Fibroblast of lung (primary cell): ENCODE measurements at regions not wholly inside any gene's neighbourhood (a gene's known extent, or its start where the extent isn't known, plus 50 kb on each side); places are given as distances from the start of the nearest gene placed in this dataset.

Experiments used
- DNase-seq, 2 donors: peaks; one replicate each; pipeline versions ENCODE4 v3.0.0 to v3.0.0-alpha.2; 2010; ENCODE audit warnings: low read depth in 2 of 2
- H2AFZ ChIP-seq: 2 replicates; pipeline ENCODE4 v1.5.1; 2012; ENCODE audit warnings: low read length, control low read depth, inconsistent platforms
- H3K27ac ChIP-seq: 2 replicates; pipeline ENCODE4 v1.5.1; 2011; ENCODE audit warnings: low read length, control low read depth; ENCODE audit not compliant: insufficient read depth
- H3K27me3 ChIP-seq: 2 replicates; pipeline ENCODE4 v1.5.1; 2011; ENCODE audit warnings: mild to moderate bottlenecking, low read length; ENCODE audit not compliant: control insufficient read depth, insufficient read depth
- H3K36me3 ChIP-seq: 2 replicates; pipeline ENCODE4 v1.5.1; 2011; ENCODE audit warnings: low read length; ENCODE audit not compliant: control insufficient read depth, insufficient read depth
- H3K4me1 ChIP-seq: 2 replicates; pipeline ENCODE4 v1.5.1; 2011; ENCODE audit warnings: low read length; ENCODE audit not compliant: control insufficient read depth, insufficient read depth; ENCODE audit errors: extremely low read depth
- H3K4me2 ChIP-seq: 2 replicates; pipeline ENCODE4 v1.5.1; 2011; ENCODE audit warnings: low read length, control low read depth; ENCODE audit not compliant: insufficient read depth; ENCODE audit errors: extremely low read depth
- H3K4me3 ChIP-seq, 4 experiments: fragments of 200-600 bp in 1 of 4; sonication (generic) in 1 of 4; replicated peaks in 1 of 4; 2 replicates each; pipeline ENCODE4 v1.5.1; 2011 to 2016; ENCODE audit warnings: low read length in 4 of 4, low read depth in 3 of 4, mild to moderate bottlenecking in 3 of 4, control low read depth in 2 of 4, inconsistent platforms in 1 of 4, mixed read lengths in 1 of 4; ENCODE audit not compliant: insufficient read depth in 1 of 4; ENCODE audit errors: control extremely low read depth in 1 of 4
- H3K79me2 ChIP-seq: 2 replicates; pipeline ENCODE4 v1.5.1; 2012; ENCODE audit warnings: mild to moderate bottlenecking, low read length, inconsistent platforms; ENCODE audit not compliant: control insufficient read depth, insufficient read depth
- H3K9ac ChIP-seq: 2 replicates; pipeline ENCODE4 v1.5.1; 2011; ENCODE audit warnings: mild to moderate bottlenecking, low read length, control low read depth; ENCODE audit not compliant: insufficient read depth
- H3K9me3 ChIP-seq: 2 replicates; pipeline ENCODE4 v1.5.1; 2012; ENCODE audit warnings: low read depth, low read length; ENCODE audit not compliant: control insufficient read depth, insufficient read depth
- H4K20me1 ChIP-seq: 2 replicates; pipeline ENCODE4 v1.5.1; 2011; ENCODE audit warnings: low read length; ENCODE audit not compliant: control insufficient read depth, insufficient read depth; ENCODE audit errors: extremely low read depth
- CTCF ChIP-seq, 2 donors: IDR thresholded peaks in 1 of 2; conservative IDR thresholded peaks in 1 of 2; 1 replicate in 1 of 2; 2 replicates in 1 of 2; pipeline ENCODE4 v1.5.1; 2011 to 2012; ENCODE audit warnings: low read length in 2 of 2, control low read depth in 1 of 2, inconsistent platforms in 1 of 2, low read depth in 1 of 2, mild to moderate bottlenecking in 1 of 2
- EZH2 ChIP-seq: IDR thresholded peaks from 2 replicates; pipeline ENCODE4 v1.5.1; 2012; ENCODE audit warnings: low read length, control low read depth, mild to moderate bottlenecking; ENCODE audit errors: missing control alignments

DNA sequence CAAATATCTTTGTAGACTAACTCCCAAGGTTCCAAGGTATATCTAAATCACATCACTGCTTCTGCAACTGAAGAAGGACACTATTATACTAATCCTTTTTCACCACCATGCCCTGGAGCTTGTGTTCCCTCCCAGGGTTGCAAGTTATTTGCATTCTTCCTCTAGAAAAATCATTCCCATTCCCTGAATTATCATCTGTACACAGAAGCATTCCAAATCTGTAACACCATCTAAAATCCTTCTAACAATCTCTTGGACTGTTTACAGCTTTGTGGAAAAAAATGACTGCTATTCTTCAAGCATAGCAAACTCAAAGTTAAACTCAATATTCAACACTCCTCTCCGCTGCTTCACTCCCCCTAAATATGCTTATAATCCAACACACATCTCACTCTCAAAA is 1570.8 kb upstream of the ADGRL3 start:
- Histone ChIP-seq H3K27me3 (no peaks in the 10 kb centered on the region), H3K36me3 (no peaks in the 10 kb centered on the region), H3K27ac (no peak overlapping the region), H3K4me2 (no peak overlapping the region), H3K4me1 (no peaks in the 10 kb centered on the region), H3K9ac (no peak overlapping the region), H2AFZ (no peak overlapping the region), H3K4me3 (no peak overlapping the region), H3K9me3 (no peaks in the 10 kb centered on the region), H3K79me2 (no peaks in the 10 kb centered on the region), H4K20me1 (no peaks in the 10 kb centered on the region)
- DNase-seq = no peak
- TF ChIP-seq CTCF (conservative IDR thresholded peaks at IDR 0.05 in 1 of 2, IDR thresholded peaks at IDR 0.05 in 1 of 2; ENCODE audit: low read depth in 1 of 2, low read length in 2 of 2) (no peak), EZH2 (no peak)

DNA sequence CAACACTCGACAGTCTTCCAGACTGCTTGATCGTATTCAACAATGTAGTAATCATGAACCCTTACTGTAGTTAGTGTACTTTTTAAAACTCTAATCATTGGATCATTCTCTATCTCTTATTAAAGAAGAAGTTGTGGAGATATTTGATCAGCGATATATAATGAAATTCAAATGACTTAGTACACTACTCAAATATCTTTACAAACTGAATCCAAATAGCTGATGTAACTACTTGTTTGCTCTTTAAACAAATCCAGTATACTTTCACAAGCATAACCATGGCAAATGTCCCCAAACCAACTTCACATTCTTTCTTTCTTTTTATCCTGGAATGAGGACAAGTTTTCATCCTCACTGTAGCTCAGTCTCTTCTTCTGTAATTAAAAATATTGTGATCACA is 1569.9 kb upstream of the ADGRL3 start:
- no peak for TF ChIP-seq EZH2
- no peak for TF ChIP-seq CTCF (conservative IDR thresholded peaks at IDR 0.05 in 1 of 2, IDR thresholded peaks at IDR 0.05 in 1 of 2; ENCODE audit: low read depth in 1 of 2, low read length in 2 of 2)
- H3K9me3 ChIP-seq = no peaks in the 10 kb centered on the region
- no peak overlapping the region for H3K27ac ChIP-seq
- no peak overlapping the region for H3K9ac ChIP-seq
- H3K79me2 ChIP-seq = no peaks in the 10 kb centered on the region
- no peaks in the 10 kb centered on the region for H3K27me3 ChIP-seq
- H3K4me3 ChIP-seq = no peak overlapping the region
- H4K20me1 ChIP-seq = no peaks in the 10 kb centered on the region
- no peak for DNase-seq
- no peak overlapping the region for H2AFZ ChIP-seq
- no peaks in the 10 kb centered on the region for H3K36me3 ChIP-seq
- no peaks in the 10 kb centered on the region for H3K4me1 ChIP-seq
- no peak overlapping the region for H3K4me2 ChIP-seq

GRCh38 chr4:59630922-59631321 is 1569.2 kb upstream of the ADGRL3 start:
- Histone ChIP-seq H3K9me3 (no peaks in the 10 kb centered on the region), H3K36me3 (no peaks in the 10 kb centered on the region), H3K4me3 (no peak overlapping the region), H3K4me2 (no peak overlapping the region), H4K20me1 (no peaks in the 10 kb centered on the region), H2AFZ (no peak overlapping the region), H3K79me2 (no peaks in the 10 kb centered on the region), H3K27ac (no peak overlapping the region), H3K9ac (no peak overlapping the region), H3K27me3 (no peaks in the 10 kb centered on the region), H3K4me1 (no peaks in the 10 kb centered on the region)
- TF ChIP-seq CTCF (conservative IDR thresholded peaks at IDR 0.05 in 1 of 2, IDR thresholded peaks at IDR 0.05 in 1 of 2; ENCODE audit: low read depth in 1 of 2, low read length in 2 of 2) (no peak), EZH2 (no peak)
- no peak for DNase-seq
